Neural cell (in vitro differentiated cells): ENCODE measurements at regions not wholly inside any gene's neighbourhood (a gene's known extent, or its start where the extent isn't known, plus 50 kb on each side); places are given as distances from the start of the nearest gene placed in this dataset.

Experiments
- H2AFZ ChIP-seq: fragments of 200-600, 300-800 bp; sonication (generic), shearing (Covaris generic); 2 replicates; pipeline ENCODE4 v1.6.0; 2014; ENCODE audit warnings: low read depth, mild to moderate bottlenecking, antibody characterized with exemption, low read length, moderate library complexity
- H3F3A ChIP-seq: fragments of 200-600 bp; shearing (Covaris generic); 2 replicates; pipeline ENCODE4 v1.6.1; 2016; ENCODE audit warnings: mild to moderate bottlenecking, moderate library complexity, mixed read lengths, antibody characterized with exemption, low read length; ENCODE audit not compliant: insufficient read depth, poor library complexity, severe bottlenecking
- H3K27ac ChIP-seq: fragments of 200-600, 300-800 bp; sonication (generic), shearing (Covaris generic); 2 replicates; pipeline ENCODE4 v1.5.1; 2014; ENCODE audit warnings: mild to moderate bottlenecking, low read length, moderate library complexity
- H3K27me3 ChIP-seq: fragments of 300-800, 200-600 bp; sonication (generic), shearing (Covaris generic); 2 replicates; pipeline ENCODE4 v1.6.0; 2014; ENCODE audit warnings: mild to moderate bottlenecking, low read depth, low read length, moderate library complexity; ENCODE audit not compliant: insufficient read depth
- H3K36me3 ChIP-seq: fragments of 300-800, 200-600 bp; sonication (generic), shearing (Covaris generic); 2 replicates; pipeline ENCODE4 v1.5.1; 2014; ENCODE audit warnings: mild to moderate bottlenecking, antibody characterized with exemption, low read length, moderate library complexity; ENCODE audit not compliant: insufficient read depth
- H3K4me2 ChIP-seq: fragments of 300-800, 200-600 bp; sonication (generic), shearing (Covaris generic); 2 replicates; pipeline ENCODE4 v1.6.0; 2014; ENCODE audit warnings: mild to moderate bottlenecking, low read length
- H3K4me3 ChIP-seq: fragments of 300-800, 200-600 bp; sonication (generic), shearing (Covaris generic); 2 replicates; pipeline ENCODE4 v1.5.1; 2014; ENCODE audit warnings: mild to moderate bottlenecking, low read length, moderate library complexity
- H3K79me2 ChIP-seq: fragments of 200-600 bp; shearing (Covaris generic); replicated peaks from 2 replicates; pipeline ENCODE4 v1.6.0; 2014; ENCODE audit warnings: mild to moderate bottlenecking, low read length, moderate library complexity; ENCODE audit not compliant: insufficient read depth
- H3K9ac ChIP-seq: fragments of 300-800, 200-600 bp; sonication (generic), shearing (Covaris generic); 2 replicates; pipeline ENCODE4 v1.6.1; 2016; ENCODE audit warnings: mild to moderate bottlenecking, low read length, mixed read lengths
- H3K9me2 ChIP-seq: fragments of 200-600 bp; shearing (Covaris generic); 2 replicates; pipeline ENCODE4 v1.6.1; 2016; ENCODE audit warnings: mild to moderate bottlenecking, low read length, mixed read lengths; ENCODE audit not compliant: insufficient read depth
- H3K9me3 ChIP-seq: fragments of 200-600, 300-800 bp; sonication (generic), shearing (Covaris generic); 2 replicates; pipeline ENCODE4 v1.6.1; 2016; ENCODE audit warnings: mild to moderate bottlenecking, mixed run types, low read length, moderate library complexity, mixed read lengths
- H4K20me1 ChIP-seq: fragments of 200-600 bp; shearing (Covaris generic); 2 replicates; pipeline ENCODE4 v1.6.1; 2016; ENCODE audit warnings: mild to moderate bottlenecking, mixed run types; ENCODE audit not compliant: insufficient read depth
- CTCF ChIP-seq: fragments of 450-650 bp; IDR thresholded peaks from 2 replicates; pipeline ENCODE4 v1.5.1; 2014; ENCODE audit warnings: antibody characterized with exemption, mild to moderate bottlenecking, moderate library complexity; ENCODE audit not compliant: poor library complexity, severe bottlenecking
- EP300 ChIP-seq: fragments of 450-650 bp; conservative IDR thresholded peaks from 2 replicates; pipeline ENCODE4 v1.6.1; 2014; ENCODE audit warnings: antibody characterized with exemption, mild to moderate bottlenecking, moderate library complexity; ENCODE audit not compliant: poor library complexity, severe bottlenecking
- EZH2 ChIP-seq: fragments of 200-600, 300-800 bp; shearing (Covaris generic), sonication (generic); IDR thresholded peaks from 2 replicates; pipeline ENCODE4 v1.6.1; 2014; ENCODE audit warnings: antibody characterized with exemption, low read length, borderline replicate concordance, mild to moderate bottlenecking; ENCODE audit not compliant: insufficient read depth, poor library complexity, severe bottlenecking
- MXI1 ChIP-seq: fragments of 450-650 bp; conservative IDR thresholded peaks from 2 replicates; pipeline ENCODE4 v1.6.1; 2014; ENCODE audit warnings: antibody characterized with exemption, mild to moderate bottlenecking; ENCODE audit not compliant: poor library complexity, severe bottlenecking
- POLR2AphosphoS5 ChIP-seq: IDR thresholded peaks from 2 replicates; pipeline ENCODE4 v1.6.1; 2012
- RAD21 ChIP-seq: fragments of 450-650 bp; conservative IDR thresholded peaks from 2 replicates; pipeline ENCODE4 v1.6.1; 2014; ENCODE audit warnings: antibody characterized with exemption, mild to moderate bottlenecking, moderate library complexity
- REST ChIP-seq: IDR thresholded peaks from 2 replicates; pipeline ENCODE4 v1.6.1; 2012; ENCODE audit warnings: borderline replicate concordance
- SMC3 ChIP-seq: fragments of 450-650 bp; conservative IDR thresholded peaks from 2 replicates; pipeline ENCODE4 v1.6.1; 2014; ENCODE audit warnings: antibody characterized with exemption, mild to moderate bottlenecking, moderate library complexity; ENCODE audit not compliant: poor library complexity
- TAF1 ChIP-seq: IDR thresholded peaks from 2 replicates; pipeline ENCODE4 v1.6.1; 2012; ENCODE audit warnings: low read depth

GRCh38 chr2:53188851-53189510 lies 578.6 kb upstream of the CHAC2 start:
- no peak overlapping the region for H3K4me2 ChIP-seq
- H3K4me3 ChIP-seq = peak overlapping the region; percentile 4
- TF ChIP-seq RAD21 (no peak), TAF1 (no peak), EP300 (no peak), SMC3 (no peak)
- no peaks in the 10 kb centered on the region for H3K27me3 ChIP-seq
- H3F3A ChIP-seq = no peaks in the 10 kb centered on the region
- no peaks in the 10 kb centered on the region for H4K20me1 ChIP-seq
- H3K36me3 ChIP-seq = no peaks in the 10 kb centered on the region
- H3K9me3 ChIP-seq = no peaks in the 10 kb centered on the region
- no peaks in the 10 kb centered on the region for H3K79me2 ChIP-seq
- peak overlapping the region; percentile 4 for H3K27ac ChIP-seq
- no peaks in the 10 kb centered on the region for H3K9me2 ChIP-seq
- no peak overlapping the region for H3K9ac ChIP-seq
- no peak overlapping the region for H2AFZ ChIP-seq

GRCh38 chr2:53183581-53183980 lies 584.0 kb upstream of the CHAC2 start:
- no peak overlapping the region for H3K27ac ChIP-seq
- H3K9me3 ChIP-seq = no peaks in the 10 kb centered on the region
- no peaks in the 10 kb centered on the region for H3K27me3 ChIP-seq

More at GRCh38 chr2:53183581-53183980, 584.0 kb upstream of the CHAC2 start:
- no peaks in the 10 kb centered on the region for H3K79me2 ChIP-seq
- no peak overlapping the region for H3K4me3 ChIP-seq
- H3K9me2 ChIP-seq = no peaks in the 10 kb centered on the region
- H2AFZ ChIP-seq = no peak overlapping the region
- H3K9ac ChIP-seq = no peak overlapping the region
- no peaks in the 10 kb centered on the region for H3K36me3 ChIP-seq
- no peak overlapping the region for H3K4me2 ChIP-seq
- H4K20me1 ChIP-seq = no peaks in the 10 kb centered on the region
- TF ChIP-seq POLR2AphosphoS5 (no peak), TAF1 (no peak), EZH2 (no peak), SMC3 (no peak), REST (no peak), CTCF (no peak), RAD21 (no peak), EP300 (no peak), MXI1 (no peak)
- H3F3A ChIP-seq = no peaks in the 10 kb centered on the region
